HCT116 (cell line): ENCODE measurements at regions not wholly inside any gene's neighbourhood (a gene's known extent, or its start where the extent isn't known, plus 50 kb on each side); places are given as distances from the start of the nearest gene placed in this dataset.

Experiments
- CEBPB ChIP-seq: IDR thresholded peaks from 2 replicates; pipeline ENCODE4 v1.6.1; 2012; ENCODE audit warnings: low read depth
- EGR1 ChIP-seq: IDR thresholded peaks from 2 replicates; pipeline ENCODE4 v1.6.1; 2012; ENCODE audit warnings: low read depth
- FOSL1 ChIP-seq: IDR thresholded peaks from 2 replicates; pipeline ENCODE4 v1.6.1; 2012; ENCODE audit warnings: low read depth
- JUND ChIP-seq: IDR thresholded peaks from 2 replicates; pipeline ENCODE4 v1.6.1; 2012
- POLR2A ChIP-seq: IDR thresholded peaks from 2 replicates; pipeline ENCODE4 v1.7.0; 2011; ENCODE audit warnings: borderline replicate concordance; ENCODE audit not compliant: insufficient read depth, insufficient read length; ENCODE audit errors: extremely low read depth
- POLR2AphosphoS5 ChIP-seq: IDR thresholded peaks from 2 replicates; pipeline ENCODE4 v1.6.1; 2011; ENCODE audit warnings: mild to moderate bottlenecking, low read depth, low read length, moderate library complexity
- RAD21 ChIP-seq: IDR thresholded peaks from 2 replicates; pipeline ENCODE4 v1.6.1; 2012; ENCODE audit warnings: low read depth, mild to moderate bottlenecking
- REST ChIP-seq: IDR thresholded peaks from 2 replicates; pipeline ENCODE4 v1.6.1; 2012; ENCODE audit warnings: low read depth
- SP1 ChIP-seq: IDR thresholded peaks from 2 replicates; pipeline ENCODE4 v1.6.1; 2012; ENCODE audit warnings: low read depth
- SRF ChIP-seq: IDR thresholded peaks from 2 replicates; pipeline ENCODE4 v1.6.1; 2012; ENCODE audit warnings: low read depth
- TCF7L2 ChIP-seq: IDR thresholded peaks from 2 replicates; pipeline ENCODE4 v1.7.0; 2011; ENCODE audit warnings: borderline replicate concordance, inconsistent platforms; ENCODE audit not compliant: insufficient read depth, insufficient read length; ENCODE audit errors: extremely low read depth
- YY1 ChIP-seq: IDR thresholded peaks from 2 replicates; pipeline ENCODE4 v1.6.1; 2011; ENCODE audit warnings: low read length, low read depth, moderate library complexity, mild to moderate bottlenecking; ENCODE audit not compliant: insufficient replicate concordance; ENCODE audit errors: extremely low read depth
- TF ChIP-seq, protein P1 (sequence below), 3 experiments: fragments of 200-600 bp in 1 of 3; sonication (generic) in 1 of 3; IDR thresholded peaks in 2 of 3; conservative IDR thresholded peaks in 1 of 3; 2 replicates each; pipeline ENCODE4 v1.5.1; 2012 to 2017; ENCODE audit warnings: low read depth in 2 of 3, low read length in 2 of 3, antibody characterized with exemption in 1 of 3, borderline replicate concordance in 1 of 3, control low read depth in 1 of 3, mild to moderate bottlenecking in 1 of 3, mixed read lengths in 1 of 3, mixed run types in 1 of 3, moderate library complexity in 1 of 3; ENCODE audit not compliant: insufficient read depth in 1 of 3
- TF ChIP-seq, protein P2 (sequence below): IDR thresholded peaks from 2 replicates; pipeline ENCODE4 v1.6.1; 2012

DNA sequence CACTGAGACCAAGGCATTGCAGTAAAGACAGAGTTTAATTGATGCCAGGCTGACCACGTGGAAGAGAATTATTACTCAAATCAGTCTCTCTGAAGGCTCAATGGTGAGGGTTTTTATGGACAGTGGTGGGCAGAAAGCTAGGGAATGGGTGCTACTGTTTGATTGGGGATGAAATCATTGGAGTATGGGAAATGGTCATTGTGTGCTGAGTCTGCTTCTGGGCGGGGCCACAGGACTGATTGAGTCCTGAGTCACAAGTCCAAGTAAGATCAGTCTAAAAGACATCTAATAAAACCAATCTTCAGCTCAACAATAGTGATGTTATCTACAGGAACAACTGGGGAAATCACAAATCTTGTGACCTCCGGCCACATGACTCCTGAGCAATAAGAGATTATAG is 868.4 kb downstream of the SORCS3 start:
- TF ChIP-seq, protein P1, sequence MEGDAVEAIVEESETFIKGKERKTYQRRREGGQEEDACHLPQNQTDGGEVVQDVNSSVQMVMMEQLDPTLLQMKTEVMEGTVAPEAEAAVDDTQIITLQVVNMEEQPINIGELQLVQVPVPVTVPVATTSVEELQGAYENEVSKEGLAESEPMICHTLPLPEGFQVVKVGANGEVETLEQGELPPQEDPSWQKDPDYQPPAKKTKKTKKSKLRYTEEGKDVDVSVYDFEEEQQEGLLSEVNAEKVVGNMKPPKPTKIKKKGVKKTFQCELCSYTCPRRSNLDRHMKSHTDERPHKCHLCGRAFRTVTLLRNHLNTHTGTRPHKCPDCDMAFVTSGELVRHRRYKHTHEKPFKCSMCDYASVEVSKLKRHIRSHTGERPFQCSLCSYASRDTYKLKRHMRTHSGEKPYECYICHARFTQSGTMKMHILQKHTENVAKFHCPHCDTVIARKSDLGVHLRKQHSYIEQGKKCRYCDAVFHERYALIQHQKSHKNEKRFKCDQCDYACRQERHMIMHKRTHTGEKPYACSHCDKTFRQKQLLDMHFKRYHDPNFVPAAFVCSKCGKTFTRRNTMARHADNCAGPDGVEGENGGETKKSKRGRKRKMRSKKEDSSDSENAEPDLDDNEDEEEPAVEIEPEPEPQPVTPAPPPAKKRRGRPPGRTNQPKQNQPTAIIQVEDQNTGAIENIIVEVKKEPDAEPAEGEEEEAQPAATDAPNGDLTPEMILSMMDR (IDR thresholded peaks at IDR 0.05 in 2 of 3, conservative IDR thresholded peaks at IDR 0.05 in 1 of 3; ENCODE audit: borderline replicate concordance in 1 of 3, insufficient read depth in 1 of 3, low read depth in 2 of 3, low read length in 2 of 3), result no peak
- TF ChIP-seq RAD21 (no peak), POLR2AphosphoS5 (no peak), SP1 (no peak), YY1 (no peak), POLR2A (no peak), EGR1 (no peak), REST (no peak), CEBPB (no peak), TCF7L2 (no peak), JUND (no peak), FOSL1 (no peak), SRF (no peak)
- TF ChIP-seq, protein P2, sequence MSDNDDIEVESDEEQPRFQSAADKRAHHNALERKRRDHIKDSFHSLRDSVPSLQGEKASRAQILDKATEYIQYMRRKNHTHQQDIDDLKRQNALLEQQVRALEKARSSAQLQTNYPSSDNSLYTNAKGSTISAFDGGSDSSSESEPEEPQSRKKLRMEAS, result no peak
